ENCODE measurements at regions not wholly inside any gene's neighbourhood (a gene's known extent, or its start where the extent isn't known, plus 50 kb on each side); places are given as distances from the start of the nearest gene placed in this dataset.

DNA sequence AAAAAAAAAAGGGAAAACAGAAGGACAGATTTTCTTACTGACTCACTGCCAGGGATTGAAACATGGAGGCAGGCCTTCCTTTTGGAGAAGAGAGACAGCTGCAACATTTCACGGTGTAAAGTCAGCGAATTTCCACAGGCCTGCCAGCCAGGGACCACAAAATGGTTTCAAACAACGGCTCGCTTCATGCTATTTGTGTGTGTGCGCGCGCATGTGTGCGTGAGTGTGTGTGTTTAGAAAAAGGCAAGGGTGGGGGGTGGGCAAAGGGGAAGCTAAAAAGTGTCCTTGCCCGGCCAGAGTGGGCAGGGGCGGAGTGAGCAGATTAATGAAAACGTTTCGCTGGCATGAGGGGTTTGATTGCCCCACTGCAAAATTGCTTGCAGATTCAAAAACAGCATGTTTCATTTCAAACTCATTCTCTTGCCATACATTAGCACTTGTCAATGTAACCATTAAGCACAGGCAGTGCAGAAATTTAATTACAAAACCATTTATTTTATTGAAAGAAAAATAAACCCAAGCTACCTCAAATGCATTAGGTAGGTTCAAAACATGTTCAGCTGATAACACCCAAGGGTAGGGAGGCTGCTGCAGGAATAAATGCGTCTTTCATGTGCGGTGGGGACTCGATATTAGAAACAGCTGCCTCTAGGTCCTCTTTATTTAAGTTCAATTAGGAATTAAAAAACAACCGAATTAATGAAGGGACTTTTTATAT lies 182.1 kb upstream of the SIX2 start:
- Histone ChIP-seq H3K9ac (ENCODE audit: low read length) (no peak overlapping the region), H3K27ac (ENCODE audit: low read depth, low read length) (no peak overlapping the region), H3K4me1 (ENCODE audit: insufficient read depth, low read length) (no peaks in the 10 kb centered on the region), H3K36me3 (ENCODE audit: insufficient read depth, low read length) (no peaks in the 10 kb centered on the region), H3K4me3 (ENCODE audit: low read depth in 1 of 2, low read length in 2 of 2) (no peak overlapping the region), H3K9me3 (ENCODE audit: low read length) (no peaks in the 10 kb centered on the region), H3K27me3 (ENCODE audit: control insufficient read depth in 1 of 2, insufficient read depth in 2 of 2, low read length in 2 of 2) (peaks cover 3 to 4% of the 10 kb centered on the region in 2 donors)

DNA sequence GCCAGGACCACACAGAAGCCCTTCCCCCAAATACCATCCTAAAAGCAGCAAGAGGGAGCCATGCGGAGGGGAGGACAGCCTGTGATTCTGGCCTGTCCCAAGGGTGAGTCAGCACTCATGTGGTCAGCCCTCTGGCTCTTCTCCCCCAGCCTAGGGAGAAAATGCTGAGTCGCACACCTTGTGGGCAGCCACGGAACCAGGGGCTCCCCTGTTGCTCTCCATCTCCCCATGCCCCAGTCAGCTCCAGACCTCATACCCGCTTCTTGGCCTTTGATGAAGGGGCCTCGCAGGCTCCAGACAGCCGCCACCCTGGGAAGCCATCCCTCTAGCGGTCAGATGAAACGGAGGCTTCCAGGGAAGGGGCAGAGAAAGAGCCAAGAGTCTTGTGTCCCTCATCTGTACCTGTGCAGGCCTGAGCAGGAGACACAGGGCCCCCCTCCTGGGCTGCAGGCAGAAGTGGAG lies 181.3 kb upstream of the SIX2 start:
- Histone ChIP-seq H3K9me3 (ENCODE audit: low read length) (no peaks in the 10 kb centered on the region), H3K9ac (ENCODE audit: low read length) (no peak overlapping the region), H3K27ac (ENCODE audit: low read depth, low read length) (no peak overlapping the region), H3K4me3 (ENCODE audit: low read depth in 1 of 2, low read length in 2 of 2) (no peak overlapping the region), H3K4me1 (ENCODE audit: insufficient read depth, low read length) (no peaks in the 10 kb centered on the region), H3K27me3 (ENCODE audit: control insufficient read depth in 1 of 2, insufficient read depth in 2 of 2, low read length in 2 of 2) (peaks cover 3 to 4% of the 10 kb centered on the region in 2 donors), H3K36me3 (ENCODE audit: insufficient read depth, low read length) (no peaks in the 10 kb centered on the region)

DNA sequence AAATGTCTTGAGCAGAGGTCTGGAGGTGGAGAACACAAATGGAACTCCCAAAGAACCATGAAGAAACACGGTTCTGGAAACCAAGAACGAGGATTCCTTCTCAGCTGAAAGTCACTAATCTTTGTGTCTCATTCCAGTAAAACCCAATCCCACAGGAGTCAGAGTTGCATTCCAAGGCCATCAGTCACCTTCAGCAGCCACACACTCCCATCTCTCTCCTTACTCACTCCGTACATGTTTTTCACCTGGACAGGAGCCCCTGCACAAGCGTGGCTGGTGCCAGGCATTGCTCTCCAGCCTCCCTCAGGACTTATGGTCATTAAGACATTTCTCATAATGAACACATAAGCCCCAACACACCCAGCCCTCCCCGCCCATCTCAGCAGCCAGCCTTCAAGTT lies 175.4 kb upstream of the SIX2 start:
- H3K27ac ChIP-seq (ENCODE audit: low read depth, low read length), result no peak overlapping the region
- no peak overlapping the region for H3K4me3 ChIP-seq (ENCODE audit: low read depth in 1 of 2, low read length in 2 of 2)
- H3K9ac ChIP-seq (ENCODE audit: low read length), result no peak overlapping the region
- H3K27me3 ChIP-seq (ENCODE audit: control insufficient read depth in 1 of 2, insufficient read depth in 2 of 2, low read length in 2 of 2), result peaks cover 4 to 8% of the 10 kb centered on the region in 2 donors
- H3K36me3 ChIP-seq (ENCODE audit: insufficient read depth, low read length), result no peaks in the 10 kb centered on the region
- H3K9me3 ChIP-seq (ENCODE audit: low read length), result no peaks in the 10 kb centered on the region
- H3K4me1 ChIP-seq (ENCODE audit: insufficient read depth, low read length), result no peaks in the 10 kb centered on the region

DNA sequence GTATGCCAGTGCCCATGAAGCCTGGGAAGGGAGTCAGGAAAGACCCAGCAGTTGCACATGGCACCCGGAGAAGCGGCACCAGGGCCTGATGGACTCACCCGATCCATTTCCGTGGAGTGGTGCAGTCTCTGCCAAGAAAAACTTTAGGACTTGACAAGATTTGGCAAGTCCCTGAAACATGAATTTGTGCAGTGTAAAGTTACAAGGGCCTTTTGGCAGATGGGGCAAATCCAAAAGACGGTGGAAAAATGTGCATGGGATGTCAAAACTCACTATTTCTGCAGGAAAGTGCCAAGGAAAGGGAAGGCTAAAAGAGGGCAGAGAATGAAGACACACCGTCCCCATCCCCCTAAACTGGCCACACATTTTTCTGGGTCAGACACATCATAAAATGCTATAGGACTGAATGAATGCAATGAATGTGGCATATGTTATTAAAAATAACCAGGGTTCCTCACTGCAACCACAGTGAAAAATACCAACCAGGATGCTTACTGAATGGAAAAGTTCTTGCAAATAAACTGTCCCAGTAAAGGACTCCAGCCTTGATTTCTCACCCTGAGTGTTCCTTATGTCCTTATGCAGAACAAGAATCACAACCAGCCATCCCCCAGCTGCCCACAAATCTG lies 173.5 kb upstream of the SIX2 start:
- Histone ChIP-seq H3K9me3 (ENCODE audit: low read length) (no peaks in the 10 kb centered on the region), H3K9ac (ENCODE audit: low read length) (no peak overlapping the region), H3K4me1 (ENCODE audit: insufficient read depth, low read length) (no peaks in the 10 kb centered on the region), H3K4me3 (ENCODE audit: low read depth in 1 of 2, low read length in 2 of 2) (no peak overlapping the region), H3K27ac (ENCODE audit: low read depth, low read length) (no peak overlapping the region), H3K27me3 (ENCODE audit: control insufficient read depth in 1 of 2, insufficient read depth in 2 of 2, low read length in 2 of 2) (peaks cover 0 to 5% of the 10 kb centered on the region in 2 donors), H3K36me3 (ENCODE audit: insufficient read depth, low read length) (no peaks in the 10 kb centered on the region)

DNA sequence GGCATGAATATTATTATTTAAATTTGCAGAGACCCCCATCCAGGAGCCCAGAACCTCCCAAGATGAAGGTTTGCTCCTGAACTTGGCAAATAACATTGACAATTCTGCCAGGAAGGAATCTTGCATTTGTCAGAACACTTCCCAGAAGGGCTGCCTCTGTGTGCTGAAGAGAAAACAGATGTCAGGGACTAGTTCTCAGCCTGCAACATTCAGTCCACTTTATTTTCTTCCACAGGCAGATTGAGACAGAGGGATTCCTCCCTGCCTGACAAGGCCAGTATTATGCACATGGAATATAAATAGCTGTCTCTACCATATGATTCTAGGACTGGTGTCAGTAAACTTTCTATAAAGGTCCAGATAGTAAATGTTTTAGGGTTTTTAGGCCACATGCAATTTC lies 171.5 kb upstream of the SIX2 start:
- H3K27me3 ChIP-seq (ENCODE audit: control insufficient read depth in 1 of 2, insufficient read depth in 2 of 2, low read length in 2 of 2), result peaks cover 0 to 5% of the 10 kb centered on the region in 2 donors
- H3K4me3 ChIP-seq (ENCODE audit: low read depth in 1 of 2, low read length in 2 of 2), result no peak overlapping the region
- H3K4me1 ChIP-seq (ENCODE audit: insufficient read depth, low read length), result no peaks in the 10 kb centered on the region
- H3K36me3 ChIP-seq (ENCODE audit: insufficient read depth, low read length), result no peaks in the 10 kb centered on the region
- H3K27ac ChIP-seq (ENCODE audit: low read depth, low read length), result no peak overlapping the region
- no peaks in the 10 kb centered on the region for H3K9me3 ChIP-seq (ENCODE audit: low read length)
- no peak overlapping the region for H3K9ac ChIP-seq (ENCODE audit: low read length)

DNA sequence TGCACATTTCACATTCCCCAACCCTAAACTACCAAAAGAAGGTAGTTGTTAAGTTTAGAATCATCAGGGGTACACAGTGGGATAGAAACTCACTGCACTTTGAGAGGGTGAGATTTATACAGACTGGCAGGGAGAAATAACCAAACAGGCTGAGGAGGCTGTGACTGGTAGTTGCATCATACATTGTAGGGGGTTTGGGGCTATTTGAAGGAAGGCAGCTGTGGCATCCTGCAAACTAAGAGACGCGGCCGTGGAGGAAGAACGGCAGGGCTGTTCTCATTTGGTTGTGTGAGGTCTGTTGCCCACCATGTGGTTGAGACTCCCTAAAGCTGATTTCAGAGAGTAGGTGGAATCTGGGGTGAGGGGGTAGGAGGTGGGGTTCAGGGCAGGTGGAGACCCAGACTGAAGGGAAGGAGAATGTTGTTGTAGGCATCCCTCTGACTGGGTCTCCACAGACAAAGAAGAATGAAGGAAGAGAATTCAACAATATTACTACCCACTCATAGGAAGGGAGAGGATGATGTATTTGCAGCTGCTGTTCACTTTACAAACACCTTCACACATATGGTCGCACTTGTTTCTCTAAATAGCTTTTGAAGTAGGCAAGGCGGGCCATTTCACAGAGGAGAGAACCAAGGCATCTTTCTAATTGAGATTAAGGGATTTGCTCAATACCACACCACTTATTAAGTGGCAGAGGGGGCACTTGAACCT lies 170.9 kb upstream of the SIX2 start:
- Histone ChIP-seq H3K36me3 (ENCODE audit: insufficient read depth, low read length) (no peaks in the 10 kb centered on the region), H3K4me1 (ENCODE audit: insufficient read depth, low read length) (no peaks in the 10 kb centered on the region), H3K4me3 (ENCODE audit: low read depth in 1 of 2, low read length in 2 of 2) (no peak overlapping the region), H3K9me3 (ENCODE audit: low read length) (no peaks in the 10 kb centered on the region), H3K9ac (ENCODE audit: low read length) (no peak overlapping the region), H3K27ac (ENCODE audit: low read depth, low read length) (no peak overlapping the region), H3K27me3 (ENCODE audit: control insufficient read depth in 1 of 2, insufficient read depth in 2 of 2, low read length in 2 of 2) (peaks cover 0 to 5% of the 10 kb centered on the region in 2 donors)

DNA sequence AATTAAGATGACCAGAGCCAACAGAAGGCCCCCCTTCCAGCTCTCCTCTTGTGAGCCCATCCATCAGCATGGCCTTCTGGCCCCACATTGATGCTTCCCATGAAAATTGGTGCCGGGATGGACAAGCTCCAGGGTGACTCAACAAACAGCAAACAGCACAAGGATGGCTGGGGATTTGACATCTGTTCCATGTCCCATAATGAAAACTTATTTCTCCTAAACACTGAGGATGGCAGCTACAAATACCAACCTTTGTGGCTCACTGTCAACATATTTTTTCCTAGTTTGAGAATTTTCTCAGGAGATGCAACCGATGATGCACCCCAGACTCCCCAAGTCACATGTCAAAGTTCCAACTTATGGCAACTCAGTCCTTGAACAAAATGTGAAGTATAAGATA lies 169.6 kb upstream of the SIX2 start:
- no peak overlapping the region for H3K4me3 ChIP-seq (ENCODE audit: low read depth in 1 of 2, low read length in 2 of 2)

DNA sequence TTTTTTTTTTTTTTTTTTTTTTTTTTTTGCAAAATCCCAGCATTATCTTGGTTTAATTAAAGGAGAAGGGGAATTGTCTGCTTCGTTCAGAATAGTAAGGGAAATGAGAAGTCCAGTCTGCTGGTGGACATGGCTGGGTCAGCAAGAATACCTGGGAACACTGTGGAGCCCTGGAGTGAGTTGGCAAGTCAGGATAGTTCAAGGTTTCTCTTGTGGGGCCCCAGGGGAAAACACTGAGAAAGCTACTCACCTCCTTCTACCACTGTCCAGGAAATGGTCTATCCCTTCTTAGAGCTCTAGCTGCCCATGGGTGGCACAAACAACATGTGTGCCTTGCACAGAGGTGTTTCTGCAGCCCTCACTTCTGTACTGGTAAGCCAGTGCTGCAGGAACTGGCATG lies 169.1 kb upstream of the SIX2 start:
- Histone ChIP-seq H3K36me3 (ENCODE audit: insufficient read depth, low read length) (no peaks in the 10 kb centered on the region), H3K4me3 (ENCODE audit: low read depth in 1 of 2, low read length in 2 of 2) (no peak overlapping the region), H3K27me3 (ENCODE audit: control insufficient read depth in 1 of 2, insufficient read depth in 2 of 2, low read length in 2 of 2) (peaks cover 0 to 5% of the 10 kb centered on the region in 2 donors), H3K27ac (ENCODE audit: low read depth, low read length) (no peak overlapping the region), H3K9ac (ENCODE audit: low read length) (no peak overlapping the region), H3K9me3 (ENCODE audit: low read length) (no peaks in the 10 kb centered on the region), H3K4me1 (ENCODE audit: insufficient read depth, low read length) (no peaks in the 10 kb centered on the region)

More for the DNA sequence above, 169.6 kb upstream of the SIX2 start:
- H3K4me1 ChIP-seq (ENCODE audit: insufficient read depth, low read length), result no peaks in the 10 kb centered on the region
- H3K27me3 ChIP-seq (ENCODE audit: control insufficient read depth in 1 of 2, insufficient read depth in 2 of 2, low read length in 2 of 2), result peaks cover 0 to 5% of the 10 kb centered on the region in 2 donors
- H3K27ac ChIP-seq (ENCODE audit: low read depth, low read length), result no peak overlapping the region
- H3K9ac ChIP-seq (ENCODE audit: low read length), result no peak overlapping the region
- H3K9me3 ChIP-seq (ENCODE audit: low read length), result no peaks in the 10 kb centered on the region
- no peaks in the 10 kb centered on the region for H3K36me3 ChIP-seq (ENCODE audit: insufficient read depth, low read length)

DNA sequence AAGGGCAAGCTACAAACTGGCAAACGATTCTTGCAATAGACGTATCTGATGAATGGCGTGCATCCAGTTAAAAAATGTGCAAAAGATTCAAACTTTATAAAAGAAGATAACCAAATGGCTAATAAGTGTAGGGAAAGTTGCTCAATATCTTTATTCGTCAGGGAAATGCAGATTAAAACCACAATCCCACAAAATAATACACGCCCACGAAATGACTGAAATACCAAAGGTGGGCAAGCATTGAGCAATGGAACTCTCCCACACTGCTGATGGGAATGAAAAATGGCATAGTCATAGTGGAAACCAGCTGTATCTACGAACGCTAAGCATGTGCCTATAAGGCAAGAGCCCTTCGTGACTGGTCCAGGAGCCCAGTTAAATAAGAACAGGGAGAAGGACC lies 168.6 kb upstream of the SIX2 start:
- no peaks in the 10 kb centered on the region for H3K9me3 ChIP-seq (ENCODE audit: low read length)
- H3K4me3 ChIP-seq (ENCODE audit: low read depth in 1 of 2, low read length in 2 of 2), result no peak overlapping the region
- no peaks in the 10 kb centered on the region for H3K36me3 ChIP-seq (ENCODE audit: insufficient read depth, low read length)
- no peak overlapping the region for H3K27ac ChIP-seq (ENCODE audit: low read depth, low read length)
- no peak overlapping the region for H3K9ac ChIP-seq (ENCODE audit: low read length)
- H3K4me1 ChIP-seq (ENCODE audit: insufficient read depth, low read length), result no peaks in the 10 kb centered on the region
- H3K27me3 ChIP-seq (ENCODE audit: control insufficient read depth in 1 of 2, insufficient read depth in 2 of 2, low read length in 2 of 2), result peaks cover 0 to 5% of the 10 kb centered on the region in 2 donors

DNA sequence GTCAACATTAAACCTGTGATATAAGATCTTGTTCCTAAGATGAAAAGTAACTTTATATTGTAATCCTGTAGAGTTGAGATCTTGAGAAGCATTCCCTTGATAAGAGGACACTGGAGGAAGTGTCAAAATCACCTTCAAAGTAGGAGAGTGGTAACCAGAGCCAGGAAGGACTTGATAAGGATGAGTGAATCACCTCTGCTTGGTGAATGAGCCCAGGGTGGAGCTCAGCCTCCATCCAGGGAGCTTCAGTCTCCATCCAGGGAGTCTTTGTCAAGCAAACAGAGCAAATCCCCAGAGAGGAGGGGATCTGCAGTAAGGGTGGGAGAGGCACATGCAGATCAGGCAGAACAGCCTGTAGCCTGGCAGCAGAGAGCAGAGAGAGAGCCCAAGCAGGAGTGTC lies 167.1 kb upstream of the SIX2 start:
- Histone ChIP-seq H3K27ac (ENCODE audit: low read depth, low read length) (no peak overlapping the region), H3K4me1 (ENCODE audit: insufficient read depth, low read length) (no peaks in the 10 kb centered on the region), H3K27me3 (ENCODE audit: control insufficient read depth in 1 of 2, insufficient read depth in 2 of 2, low read length in 2 of 2) (peaks cover 0 to 4% of the 10 kb centered on the region in 2 donors), H3K9me3 (ENCODE audit: low read length) (no peaks in the 10 kb centered on the region), H3K36me3 (ENCODE audit: insufficient read depth, low read length) (no peaks in the 10 kb centered on the region), H3K4me3 (ENCODE audit: low read depth in 1 of 2, low read length in 2 of 2) (no peak overlapping the region), H3K9ac (ENCODE audit: low read length) (no peak overlapping the region)

DNA sequence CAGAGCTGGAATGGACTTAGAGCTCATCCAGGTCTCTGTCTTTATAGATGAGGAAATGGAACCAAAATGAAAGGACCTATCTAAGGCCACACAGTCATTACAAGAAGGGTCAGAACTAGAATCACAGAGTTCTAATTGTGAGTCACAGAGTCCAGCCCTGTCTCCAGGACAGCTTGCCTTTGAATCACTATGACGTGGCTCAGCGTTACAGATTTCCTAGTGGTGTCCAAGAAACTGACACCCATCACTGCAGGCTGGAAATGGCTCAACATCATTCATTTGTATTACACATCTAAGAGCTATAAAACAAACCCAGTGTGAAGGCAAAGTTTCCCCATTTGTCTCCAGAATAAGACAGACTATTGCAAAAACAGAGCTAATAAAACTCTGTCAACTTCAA lies 164.3 kb upstream of the SIX2 start:
- no peak overlapping the region for H3K9ac ChIP-seq (ENCODE audit: low read length)
- no peak overlapping the region for H3K27ac ChIP-seq (ENCODE audit: low read depth, low read length)
- no peak overlapping the region for H3K4me3 ChIP-seq (ENCODE audit: low read depth in 1 of 2, low read length in 2 of 2)
- H3K4me1 ChIP-seq (ENCODE audit: insufficient read depth, low read length), result peaks cover 4% of the 10 kb centered on the region
- no peaks in the 10 kb centered on the region for H3K9me3 ChIP-seq (ENCODE audit: low read length)
- peaks cover 13 to 31% of the 10 kb centered on the region in 2 donors for H3K27me3 ChIP-seq (ENCODE audit: control insufficient read depth in 1 of 2, insufficient read depth in 2 of 2, low read length in 2 of 2)
- H3K36me3 ChIP-seq (ENCODE audit: insufficient read depth, low read length), result no peaks in the 10 kb centered on the region
